ENCODE measurements at regions not wholly inside any gene's neighbourhood (a gene's known extent, or its start where the extent isn't known, plus 50 kb on each side); places are given as distances from the start of the nearest gene placed in this dataset.
"Not testable (repeated sequence)": the region's sequence is repeated elsewhere in the genome, so short reads cannot be mapped to it uniquely, and the experiment has no call there.

DNA sequence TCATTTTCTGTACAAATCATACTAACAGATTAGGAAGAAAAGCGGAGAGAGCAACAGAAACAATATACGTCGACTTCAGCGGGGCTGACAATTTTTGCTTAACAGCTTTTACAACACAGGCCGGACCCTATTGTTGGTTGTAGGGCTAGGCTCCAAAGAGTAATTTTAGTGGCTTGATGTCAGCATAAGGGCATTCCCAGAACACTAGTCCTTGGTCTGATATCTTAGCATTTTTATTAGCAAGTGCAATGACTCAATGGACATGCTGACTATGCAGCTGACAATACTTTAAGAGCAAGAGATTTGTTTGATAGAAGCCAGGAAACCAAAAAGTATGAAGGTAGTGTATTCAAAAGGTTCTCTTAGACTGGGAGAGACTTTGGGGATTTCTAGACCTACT, 209.9 kb downstream of the LNPK start:
- H3K27me3 ChIP-seq (ENCODE audit: insufficient read depth, poor library complexity, severe bottlenecking): no peaks in the 10 kb centered on the region
- DNase-seq (ENCODE audit: low read depth in 1 of 2, low spot score in 1 of 2): no peak
- H3K27ac ChIP-seq (replicated peaks): no peak overlapping the region
- H3K4me3 ChIP-seq (replicated peaks; ENCODE audit: insufficient read depth, low read length): no peak overlapping the region
- TF ChIP-seq GABPA (IDR thresholded peaks at IDR 0.05; ENCODE audit: low read depth) (no peak), SPI1 (IDR thresholded peaks at IDR 0.05; ENCODE audit: borderline replicate concordance, low read depth) (no peak), POLR2AphosphoS5 (IDR thresholded peaks at IDR 0.05; ENCODE audit: low read depth) (no peak), REST (IDR thresholded peaks at IDR 0.05; ENCODE audit: insufficient replicate concordance, low read depth) (no peak), CTCF (IDR thresholded peaks at IDR 0.05; ENCODE audit: insufficient read depth, low read length) (no peak)

DNA sequence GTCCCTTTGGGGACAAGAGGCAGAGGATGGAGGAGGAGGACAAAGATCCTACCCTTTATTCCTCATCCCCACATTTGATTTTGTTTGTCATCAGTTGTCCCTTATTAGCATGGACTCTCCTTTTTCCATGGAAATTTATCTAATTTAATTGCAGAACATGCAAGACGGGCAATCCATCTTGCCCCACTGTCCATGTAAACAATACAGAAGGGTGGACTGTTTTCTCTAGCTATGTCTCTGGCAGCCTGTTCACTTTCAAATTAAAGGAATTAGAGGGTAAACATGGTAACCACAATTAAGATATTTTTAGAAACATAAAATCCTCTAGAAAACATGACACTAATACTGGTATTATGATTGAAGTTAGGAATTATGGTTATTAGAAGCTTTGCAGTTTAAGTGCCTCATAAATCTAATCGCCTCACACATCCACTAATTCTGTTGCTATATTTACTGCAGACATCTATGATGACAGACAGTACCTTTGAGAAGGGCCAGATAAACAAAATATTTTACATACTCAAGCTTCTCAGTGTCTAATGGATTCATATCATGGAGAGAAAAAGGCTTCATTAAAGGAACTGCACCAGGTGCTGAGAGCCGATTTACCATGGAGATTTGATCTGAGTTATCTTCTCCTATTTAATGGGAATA, 215.5 kb downstream of the LNPK start:
- DNase-seq (ENCODE audit: low read depth in 1 of 2, low spot score in 1 of 2): no peak
- Histone ChIP-seq H3K27ac (replicated peaks) (no peak overlapping the region), H3K27me3 (ENCODE audit: insufficient read depth, poor library complexity, severe bottlenecking) (no peaks in the 10 kb centered on the region), H3K4me3 (replicated peaks; ENCODE audit: insufficient read depth, low read length) (no peak overlapping the region)
- TF ChIP-seq SPI1 (IDR thresholded peaks at IDR 0.05; ENCODE audit: borderline replicate concordance, low read depth) (no peak), GABPA (IDR thresholded peaks at IDR 0.05; ENCODE audit: low read depth) (no peak), POLR2AphosphoS5 (IDR thresholded peaks at IDR 0.05; ENCODE audit: low read depth) (no peak), CTCF (IDR thresholded peaks at IDR 0.05; ENCODE audit: insufficient read depth, low read length) (no peak), REST (IDR thresholded peaks at IDR 0.05; ENCODE audit: insufficient replicate concordance, low read depth) (no peak)

- not testable (repeated sequence) for DNase-seq (ENCODE audit: low read depth in 1 of 2, low spot score in 1 of 2); H3K27ac ChIP-seq (replicated peaks); H3K27me3 ChIP-seq (ENCODE audit: insufficient read depth, poor library complexity, severe bottlenecking); H3K4me3 ChIP-seq (replicated peaks; ENCODE audit: insufficient read depth, low read length)
Measured at GRCh38 chr2:175777337-175777736, 224.7 kb downstream of the LNPK start.

DNA sequence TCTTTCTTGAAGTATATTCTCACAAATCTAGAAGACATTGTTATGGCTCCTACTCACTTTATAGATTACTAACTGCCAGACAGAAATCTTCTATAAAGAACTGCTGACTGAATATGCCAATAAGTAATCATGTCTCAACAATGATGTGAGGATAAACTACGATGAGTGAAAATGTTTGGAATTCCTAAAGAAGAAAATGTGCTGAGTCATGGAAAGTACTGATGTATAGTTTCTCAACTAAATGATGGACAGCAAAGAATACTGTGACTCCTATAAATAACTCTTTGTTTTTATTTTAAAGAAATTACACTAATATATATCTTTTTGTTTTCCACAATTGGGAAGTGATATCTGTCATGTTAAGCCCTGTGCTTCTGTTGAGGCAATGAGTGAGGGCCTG, 232.9 kb downstream of the LNPK start:
- Histone ChIP-seq H3K27ac (replicated peaks) (no peak overlapping the region), H3K4me3 (replicated peaks; ENCODE audit: insufficient read depth, low read length) (no peak overlapping the region), H3K27me3 (ENCODE audit: insufficient read depth, poor library complexity, severe bottlenecking) (peaks cover under 1% of the 10 kb centered on the region)
- DNase-seq (ENCODE audit: low read depth in 1 of 2, low spot score in 1 of 2): no peak
- TF ChIP-seq SPI1 (IDR thresholded peaks at IDR 0.05; ENCODE audit: borderline replicate concordance, low read depth) (no peak), REST (IDR thresholded peaks at IDR 0.05; ENCODE audit: insufficient replicate concordance, low read depth) (no peak), CTCF (IDR thresholded peaks at IDR 0.05; ENCODE audit: insufficient read depth, low read length) (no peak), POLR2AphosphoS5 (IDR thresholded peaks at IDR 0.05; ENCODE audit: low read depth) (no peak), GABPA (IDR thresholded peaks at IDR 0.05; ENCODE audit: low read depth) (no peak)

Data from HL-60 (cell line).